ENCODE measurements at regions not wholly inside any gene's neighbourhood (a gene's known extent, or its start where the extent isn't known, plus 50 kb on each side); places are given as distances from the start of the nearest gene placed in this dataset.

DNA sequence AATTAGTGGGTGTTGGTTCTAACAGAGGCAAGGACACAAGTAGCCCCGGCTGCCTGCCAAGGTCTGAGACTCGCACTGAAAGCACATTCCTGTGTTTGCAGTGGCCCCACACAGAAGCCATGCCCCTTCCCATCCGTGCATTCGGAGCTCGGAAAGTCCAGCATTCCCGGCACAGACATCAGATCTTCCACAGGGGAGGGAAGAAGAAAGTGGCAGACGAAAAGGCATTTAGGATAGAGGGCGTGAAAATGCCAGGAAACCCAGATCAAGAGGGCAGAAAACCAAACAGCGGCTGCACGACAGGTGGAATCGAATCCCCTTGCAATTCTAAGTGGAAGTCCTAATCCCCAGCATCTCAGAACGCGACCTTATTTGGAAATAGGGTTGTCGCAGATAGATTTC, 105.5 kb upstream of the ASB18 start:
- DNase-seq (ENCODE audit: low read depth, low spot score), result no peak
- H3K79me2 ChIP-seq (ENCODE audit: insufficient read depth, low read length), result no peaks in the 10 kb centered on the region
- H3K4me2 ChIP-seq (ENCODE audit: low read length), result no peak overlapping the region
- no peaks in the 10 kb centered on the region; a peak in 1 of 4 replicates for H3K36me3 ChIP-seq (ENCODE audit: control insufficient read depth in 1 of 2, insufficient read depth in 2 of 2, low read length in 2 of 2)
- H3K27ac ChIP-seq (ENCODE audit: low read depth, low read length), result no peak overlapping the region
- no peak overlapping the region for H3K4me3 ChIP-seq (replicated peaks in 1 of 2; ENCODE audit: low read depth in 1 of 2, low read length in 2 of 2)
- H3K9me3 ChIP-seq (ENCODE audit: control insufficient read depth in 1 of 2, insufficient read depth in 1 of 2, low read depth in 1 of 2, low read length in 2 of 2), result no peaks in the 10 kb centered on the region
- no peak for ATAC-seq
- ChIA-PET RAD21 (ENCODE audit: low non-redundant PET in 1 of 2, low total read pairs in 2 of 2, uncharacterized antibody in 2 of 2, unreplicated experiment in 2 of 2) (no interaction called here), POLR2A (no interaction called here), CTCF (no interaction called here)
- no TSS peak for BruUV-seq (replicated peaks)
- H3K9ac ChIP-seq (ENCODE audit: low read length), result no peak overlapping the region
- peaks cover 59% of the 10 kb centered on the region for H3K27me3 ChIP-seq (ENCODE audit: insufficient read depth, low read length)
- no peak overlapping the region for H2AFZ ChIP-seq (ENCODE audit: low read depth, low read length, poor library complexity, severe bottlenecking)
- no peaks in the 10 kb centered on the region for H4K20me1 ChIP-seq (ENCODE audit: insufficient read depth)
- intact Hi-C loops (cut with micrococcal nuclease), result no loop called here
- TF ChIP-seq FOSL1 (IDR thresholded peaks at IDR 0.05; ENCODE audit: low read depth) (no peak), EZH2phosphoT487 (IDR thresholded peaks at IDR 0.05; ENCODE audit: borderline replicate concordance) (no peak), TCF7L2 (IDR thresholded peaks at IDR 0.05; ENCODE audit: borderline replicate concordance, extremely low read depth, insufficient read depth, insufficient read length) (no peak), YY1 (IDR thresholded peaks at IDR 0.05; ENCODE audit: extremely low read depth, insufficient replicate concordance, low read depth, low read length) (no peak), ZNF274 (IDR thresholded peaks at IDR 0.05; ENCODE audit: low read depth, low read length) (no peak), CTCF (IDR thresholded peaks at IDR 0.05 in 2 of 3, conservative IDR thresholded peaks at IDR 0.05 in 1 of 3; ENCODE audit: borderline replicate concordance in 1 of 3, insufficient read depth in 1 of 3, low read depth in 2 of 3, low read length in 2 of 3) (no peak), RAD21 (IDR thresholded peaks at IDR 0.05; ENCODE audit: low read depth) (no peak), SIN3A (IDR thresholded peaks at IDR 0.05; ENCODE audit: low read depth) (no peak), SRF (IDR thresholded peaks at IDR 0.05; ENCODE audit: low read depth) (no peak), ELF1 (IDR thresholded peaks at IDR 0.05; ENCODE audit: borderline replicate concordance, low read depth) (no peak), CEBPB (IDR thresholded peaks at IDR 0.05; ENCODE audit: low read depth) (no peak), POLR2AphosphoS5 (IDR thresholded peaks at IDR 0.05; ENCODE audit: low read depth, low read length) (no peak), EGR1 (IDR thresholded peaks at IDR 0.05; ENCODE audit: low read depth) (no peak), POLR2A (IDR thresholded peaks at IDR 0.05; ENCODE audit: borderline replicate concordance, extremely low read depth, insufficient read depth, insufficient read length) (no peak)
- TF ChIP-seq, protein P1, sequence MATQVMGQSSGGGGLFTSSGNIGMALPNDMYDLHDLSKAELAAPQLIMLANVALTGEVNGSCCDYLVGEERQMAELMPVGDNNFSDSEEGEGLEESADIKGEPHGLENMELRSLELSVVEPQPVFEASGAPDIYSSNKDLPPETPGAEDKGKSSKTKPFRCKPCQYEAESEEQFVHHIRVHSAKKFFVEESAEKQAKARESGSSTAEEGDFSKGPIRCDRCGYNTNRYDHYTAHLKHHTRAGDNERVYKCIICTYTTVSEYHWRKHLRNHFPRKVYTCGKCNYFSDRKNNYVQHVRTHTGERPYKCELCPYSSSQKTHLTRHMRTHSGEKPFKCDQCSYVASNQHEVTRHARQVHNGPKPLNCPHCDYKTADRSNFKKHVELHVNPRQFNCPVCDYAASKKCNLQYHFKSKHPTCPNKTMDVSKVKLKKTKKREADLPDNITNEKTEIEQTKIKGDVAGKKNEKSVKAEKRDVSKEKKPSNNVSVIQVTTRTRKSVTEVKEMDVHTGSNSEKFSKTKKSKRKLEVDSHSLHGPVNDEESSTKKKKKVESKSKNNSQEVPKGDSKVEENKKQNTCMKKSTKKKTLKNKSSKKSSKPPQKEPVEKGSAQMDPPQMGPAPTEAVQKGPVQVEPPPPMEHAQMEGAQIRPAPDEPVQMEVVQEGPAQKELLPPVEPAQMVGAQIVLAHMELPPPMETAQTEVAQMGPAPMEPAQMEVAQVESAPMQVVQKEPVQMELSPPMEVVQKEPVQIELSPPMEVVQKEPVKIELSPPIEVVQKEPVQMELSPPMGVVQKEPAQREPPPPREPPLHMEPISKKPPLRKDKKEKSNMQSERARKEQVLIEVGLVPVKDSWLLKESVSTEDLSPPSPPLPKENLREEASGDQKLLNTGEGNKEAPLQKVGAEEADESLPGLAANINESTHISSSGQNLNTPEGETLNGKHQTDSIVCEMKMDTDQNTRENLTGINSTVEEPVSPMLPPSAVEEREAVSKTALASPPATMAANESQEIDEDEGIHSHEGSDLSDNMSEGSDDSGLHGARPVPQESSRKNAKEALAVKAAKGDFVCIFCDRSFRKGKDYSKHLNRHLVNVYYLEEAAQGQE (IDR thresholded peaks at IDR 0.05; ENCODE audit: low read depth), result no peak
- TF ChIP-seq, protein P2, sequence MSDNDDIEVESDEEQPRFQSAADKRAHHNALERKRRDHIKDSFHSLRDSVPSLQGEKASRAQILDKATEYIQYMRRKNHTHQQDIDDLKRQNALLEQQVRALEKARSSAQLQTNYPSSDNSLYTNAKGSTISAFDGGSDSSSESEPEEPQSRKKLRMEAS (IDR thresholded peaks at IDR 0.05), result no peak
- no peaks in the 10 kb centered on the region for H3K9me2 ChIP-seq (ENCODE audit: insufficient read depth)
- no peaks in the 10 kb centered on the region for H3K4me1 ChIP-seq (ENCODE audit: control insufficient read depth in 1 of 2, insufficient read depth in 2 of 2, low read length in 2 of 2)
